GM19240 (cell line): ENCODE measurements at regions not wholly inside any gene's neighbourhood (a gene's known extent, or its start where the extent isn't known, plus 50 kb on each side); places are given as distances from the start of the nearest gene placed in this dataset.

Source experiments
- DNase-seq: peaks from one replicate; pipeline ENCODE4 v3.0.0; 2011; ENCODE audit warnings: low spot score; ENCODE audit not compliant: insufficient read length

- no peak for DNase-seq
Observed at GRCh38 chr1:29502911-29503840, 266.9 kb downstream of the PTPRU start.

GRCh38 chr1:29502225-29502910, 266.0 kb downstream of the PTPRU start:
- DNase-seq, result no peak

GRCh38 chr1:29501227-29501976, 265.1 kb downstream of the PTPRU start:
- no peak for DNase-seq

GRCh38 chr1:29500651-29501050, 264.3 kb downstream of the PTPRU start:
- DNase-seq, result no peak

- DNase-seq, result no peak
Observed at GRCh38 chr1:29500041-29500440, 263.7 kb downstream of the PTPRU start.

- no peak for DNase-seq
Observed at GRCh38 chr1:29499104-29499650, 262.9 kb downstream of the PTPRU start.

- no peak for DNase-seq
Observed at GRCh38 chr1:29498126-29499103, 262.1 kb downstream of the PTPRU start.

- no peak for DNase-seq
Observed at GRCh38 chr1:29497395-29498125, 261.2 kb downstream of the PTPRU start.

- DNase-seq, result no peak
Observed at GRCh38 chr1:29496701-29497100, 260.4 kb downstream of the PTPRU start.

- no peak for DNase-seq
Observed at GRCh38 chr1:29490204-29490934, 254.0 kb downstream of the PTPRU start.

GRCh38 chr1:29489471-29489870, 253.1 kb downstream of the PTPRU start:
- no peak for DNase-seq

GRCh38 chr1:29488794-29489311, 252.5 kb downstream of the PTPRU start:
- DNase-seq, result no peak

GRCh38 chr1:29488086-29488793, 251.9 kb downstream of the PTPRU start:
- no peak for DNase-seq

- DNase-seq, result no peak
Observed at GRCh38 chr1:29487291-29487690, 251.0 kb downstream of the PTPRU start.

- no peak for DNase-seq
Observed at GRCh38 chr1:29485096-29485925, 249.0 kb downstream of the PTPRU start.

GRCh38 chr1:29482991-29483390, 246.7 kb downstream of the PTPRU start:
- DNase-seq, result no peak

GRCh38 chr1:29482064-29482463, 245.7 kb downstream of the PTPRU start:
- no peak for DNase-seq
